DOHH2 (cell line): ENCODE measurements at regions not wholly inside any gene's neighbourhood (a gene's known extent, or its start where the extent isn't known, plus 50 kb on each side); places are given as distances from the start of the nearest gene placed in this dataset.

Experiments
- EZH2phosphoT487 ChIP-seq: fragments of 200-600 bp; sonication (generic); IDR thresholded peaks from 2 replicates; pipeline ENCODE4 v1.6.1; 2017; ENCODE audit warnings: borderline replicate concordance, mild to moderate bottlenecking, antibody characterized with exemption, low read length, moderate library complexity, mixed read lengths
- TF ChIP-seq, protein P1 (sequence below): fragments of 200-600 bp; sonication (generic); IDR thresholded peaks from one replicate; pipeline ENCODE4 v1.5.1; 2014; ENCODE audit warnings: antibody characterized with exemption, mild to moderate bottlenecking, low read depth, low read length; ENCODE audit not compliant: poor library complexity, severe bottlenecking

DNA sequence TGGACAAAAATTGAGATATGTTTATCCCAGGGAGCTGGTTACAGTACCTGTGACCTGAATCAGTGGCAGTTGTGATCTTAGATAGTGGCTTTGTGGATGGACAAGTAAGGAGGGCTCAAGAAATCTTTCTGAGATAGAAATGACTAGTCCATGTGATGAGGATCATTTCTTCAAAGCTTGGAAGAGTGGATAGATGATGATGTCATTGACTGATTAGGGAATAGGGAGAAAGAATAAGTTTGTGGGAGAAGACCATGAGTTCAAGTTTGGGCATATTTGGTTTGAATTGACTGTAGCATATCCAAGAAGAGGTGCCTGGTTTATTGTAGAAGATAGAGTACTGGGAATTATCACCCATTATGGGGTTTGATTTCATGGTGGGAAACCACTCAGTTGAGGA, 336.7 kb upstream of the PRICKLE1 start:
- TF ChIP-seq, protein P1, sequence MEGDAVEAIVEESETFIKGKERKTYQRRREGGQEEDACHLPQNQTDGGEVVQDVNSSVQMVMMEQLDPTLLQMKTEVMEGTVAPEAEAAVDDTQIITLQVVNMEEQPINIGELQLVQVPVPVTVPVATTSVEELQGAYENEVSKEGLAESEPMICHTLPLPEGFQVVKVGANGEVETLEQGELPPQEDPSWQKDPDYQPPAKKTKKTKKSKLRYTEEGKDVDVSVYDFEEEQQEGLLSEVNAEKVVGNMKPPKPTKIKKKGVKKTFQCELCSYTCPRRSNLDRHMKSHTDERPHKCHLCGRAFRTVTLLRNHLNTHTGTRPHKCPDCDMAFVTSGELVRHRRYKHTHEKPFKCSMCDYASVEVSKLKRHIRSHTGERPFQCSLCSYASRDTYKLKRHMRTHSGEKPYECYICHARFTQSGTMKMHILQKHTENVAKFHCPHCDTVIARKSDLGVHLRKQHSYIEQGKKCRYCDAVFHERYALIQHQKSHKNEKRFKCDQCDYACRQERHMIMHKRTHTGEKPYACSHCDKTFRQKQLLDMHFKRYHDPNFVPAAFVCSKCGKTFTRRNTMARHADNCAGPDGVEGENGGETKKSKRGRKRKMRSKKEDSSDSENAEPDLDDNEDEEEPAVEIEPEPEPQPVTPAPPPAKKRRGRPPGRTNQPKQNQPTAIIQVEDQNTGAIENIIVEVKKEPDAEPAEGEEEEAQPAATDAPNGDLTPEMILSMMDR = no peak
- no peak for TF ChIP-seq EZH2phosphoT487
